Activated CD4-positive, alpha-beta T cell treated with anti-CD3 and anti-CD28 coated beads, Interleukin-2, amount 50 U/mL, for 24 hours (primary cell): ENCODE measurements at regions not wholly inside any gene's neighbourhood (a gene's known extent, or its start where the extent isn't known, plus 50 kb on each side); places are given as distances from the start of the nearest gene placed in this dataset.
"Not testable (repeated sequence)": the region's sequence is repeated elsewhere in the genome, so short reads cannot be mapped to it uniquely, and the experiment has no call there.

ENCODE experiments used
- DNase-seq, 2 donors: peaks; one replicate each; pipeline ENCODE4 v3.0.0-alpha.2; 2020; ENCODE audit warnings: low read depth in 1 of 2, low spot score in 1 of 2

DNA sequence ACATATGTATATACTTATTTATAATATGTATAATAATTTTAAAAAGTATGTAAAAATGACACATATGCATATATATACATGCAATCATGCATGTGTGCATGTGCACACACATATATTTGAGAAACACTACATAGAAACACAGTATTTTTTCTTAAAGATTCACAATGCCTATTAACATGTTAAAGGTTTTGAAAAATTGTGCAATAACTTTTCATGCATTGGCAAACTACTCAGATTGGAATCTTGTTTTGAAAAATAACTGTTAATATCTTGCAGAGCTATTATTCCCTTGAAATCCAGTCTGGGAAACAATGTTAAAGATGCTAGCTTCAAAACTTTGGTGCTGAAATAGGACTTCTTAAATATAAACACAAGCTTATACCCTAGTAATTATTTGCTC is 256.2 kb upstream of the P2RY1 start:
- no peak for DNase-seq

DNA sequence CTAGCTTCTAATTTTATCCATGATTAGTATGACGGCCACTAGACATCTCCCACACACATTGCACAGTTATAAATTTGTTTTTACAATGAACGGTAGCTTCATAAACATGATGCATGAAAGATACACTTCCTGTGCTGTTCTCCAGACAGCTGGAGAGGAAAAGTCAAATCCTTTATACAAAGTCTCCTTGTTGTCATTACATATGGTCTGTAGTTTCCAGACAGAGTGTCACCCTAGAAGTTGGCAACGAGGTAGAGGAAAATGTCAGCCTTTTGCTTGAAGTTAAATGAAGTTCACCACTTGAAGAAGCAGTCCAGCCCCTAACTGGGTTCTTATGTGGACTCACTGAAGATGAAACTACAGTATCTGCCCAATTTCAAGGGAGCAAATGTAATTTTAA is 253.0 kb upstream of the P2RY1 start:
- DNase-seq, result no peak

DNA sequence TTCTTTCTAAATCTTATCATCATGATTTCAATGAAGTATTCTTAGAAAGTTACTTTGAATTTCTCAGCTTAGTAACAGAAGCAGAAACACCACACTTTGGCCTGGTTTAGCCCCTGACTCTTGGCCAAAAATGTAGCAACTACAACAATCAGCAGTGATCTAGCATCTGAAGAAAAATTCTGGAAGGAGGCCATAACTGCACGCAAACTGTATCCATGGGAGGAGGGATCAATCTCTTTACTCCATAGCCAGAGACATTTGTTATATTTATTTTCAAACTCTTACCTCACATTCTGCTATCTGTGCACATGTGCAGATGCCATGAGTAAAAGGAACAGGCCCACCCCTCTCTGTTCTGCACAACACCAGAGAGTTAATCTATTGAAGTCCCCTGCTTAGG is 251.0 kb upstream of the P2RY1 start:
- DNase-seq, result no peak

DNA sequence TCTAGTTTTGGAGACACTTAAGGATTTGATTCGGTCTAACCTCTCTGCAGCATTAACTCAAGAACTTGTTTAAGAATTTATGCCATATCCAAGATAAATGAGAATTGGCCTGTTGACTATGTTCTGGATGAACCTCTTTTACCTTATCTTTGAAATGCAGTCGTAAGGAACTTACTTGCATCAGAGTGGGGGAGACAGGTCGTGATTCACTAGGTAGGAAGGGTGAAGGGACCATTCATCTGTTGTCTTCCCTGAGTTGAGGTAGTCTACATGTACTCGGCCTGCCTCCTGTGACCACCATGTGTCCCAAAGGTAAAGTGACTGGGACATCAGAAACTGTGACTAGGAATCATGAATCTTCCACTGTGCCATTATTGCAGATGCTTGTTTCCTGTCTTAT is 248.0 kb upstream of the P2RY1 start:
- no peak for DNase-seq

DNA sequence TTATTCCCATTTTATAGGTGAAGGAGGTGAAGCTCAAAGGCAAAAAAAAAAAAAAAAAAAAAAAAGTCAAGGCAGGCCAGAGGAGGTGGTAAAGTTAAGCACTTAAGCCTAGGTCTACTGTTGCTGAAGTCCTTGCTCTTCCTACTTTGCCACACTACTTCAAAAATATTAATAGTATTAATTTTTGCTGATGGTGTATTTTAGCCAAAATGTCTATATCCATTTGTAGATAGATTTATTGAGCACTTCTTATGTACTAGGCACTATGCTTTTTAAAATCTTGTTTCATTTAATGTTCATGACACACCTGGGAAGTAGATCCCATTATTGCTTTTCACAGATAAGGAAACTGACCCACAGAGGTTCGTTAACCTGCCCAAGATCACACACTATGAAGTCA is 247.1 kb upstream of the P2RY1 start:
- no peak for DNase-seq

DNA sequence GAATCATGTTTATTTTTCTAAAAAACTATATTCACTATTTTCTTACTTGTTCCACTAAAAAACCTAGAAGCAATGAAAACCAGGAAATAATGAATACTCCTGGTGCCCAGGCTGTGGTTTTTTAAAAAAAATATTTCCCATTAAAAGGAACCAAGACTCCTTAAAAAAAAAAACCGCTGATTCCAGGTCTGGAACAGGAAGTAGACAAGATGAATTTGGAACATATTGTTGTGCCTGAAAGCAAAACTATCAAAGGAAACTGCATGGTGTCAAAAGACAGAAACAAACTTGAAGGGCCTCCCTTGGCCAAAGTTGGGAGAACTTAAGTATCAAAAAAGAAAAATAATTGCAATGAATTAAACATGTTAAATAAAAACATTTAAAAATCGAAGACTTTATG is 245.3 kb upstream of the P2RY1 start:
- DNase-seq, result no peak

DNA sequence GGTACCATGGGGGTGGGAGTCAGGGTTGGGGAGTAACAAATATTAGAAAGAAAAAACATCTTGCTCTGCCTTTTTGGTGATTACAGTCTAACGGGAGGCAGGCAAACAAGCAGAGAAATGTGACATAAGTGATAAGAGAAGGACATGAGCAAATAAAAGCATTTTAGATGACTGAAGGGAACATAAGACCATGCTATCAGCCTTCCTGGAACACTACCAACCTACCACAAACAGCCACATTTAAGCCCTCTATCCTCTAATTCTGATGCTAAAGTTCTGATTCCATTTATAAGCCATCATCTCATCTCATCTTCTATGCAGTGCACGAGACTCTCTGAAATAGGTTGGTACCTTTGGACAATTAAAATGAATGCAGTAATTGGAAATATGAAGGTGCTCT is 243.4 kb upstream of the P2RY1 start:
- DNase-seq, result no peak

DNA sequence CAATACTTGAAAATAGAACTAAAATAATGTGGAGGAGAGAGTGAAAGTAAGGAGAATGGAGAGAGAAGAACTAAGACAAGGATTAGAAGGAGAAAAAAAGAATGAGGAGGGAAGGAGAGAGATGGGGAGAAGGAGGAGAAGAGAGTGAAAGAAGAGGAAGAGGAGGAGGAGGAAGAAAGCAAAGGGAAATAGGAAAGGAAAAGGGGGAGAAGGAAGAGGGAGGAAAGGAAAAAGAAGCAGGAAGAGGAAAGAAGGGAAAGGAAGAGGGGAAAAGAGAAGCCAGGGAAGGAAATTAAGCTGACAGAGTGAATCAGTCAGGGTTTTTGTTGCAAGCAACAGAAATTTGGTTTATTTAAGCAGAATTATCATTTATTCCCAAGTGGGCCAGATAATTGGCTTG is 241.7 kb upstream of the P2RY1 start:
- no peak for DNase-seq

DNA sequence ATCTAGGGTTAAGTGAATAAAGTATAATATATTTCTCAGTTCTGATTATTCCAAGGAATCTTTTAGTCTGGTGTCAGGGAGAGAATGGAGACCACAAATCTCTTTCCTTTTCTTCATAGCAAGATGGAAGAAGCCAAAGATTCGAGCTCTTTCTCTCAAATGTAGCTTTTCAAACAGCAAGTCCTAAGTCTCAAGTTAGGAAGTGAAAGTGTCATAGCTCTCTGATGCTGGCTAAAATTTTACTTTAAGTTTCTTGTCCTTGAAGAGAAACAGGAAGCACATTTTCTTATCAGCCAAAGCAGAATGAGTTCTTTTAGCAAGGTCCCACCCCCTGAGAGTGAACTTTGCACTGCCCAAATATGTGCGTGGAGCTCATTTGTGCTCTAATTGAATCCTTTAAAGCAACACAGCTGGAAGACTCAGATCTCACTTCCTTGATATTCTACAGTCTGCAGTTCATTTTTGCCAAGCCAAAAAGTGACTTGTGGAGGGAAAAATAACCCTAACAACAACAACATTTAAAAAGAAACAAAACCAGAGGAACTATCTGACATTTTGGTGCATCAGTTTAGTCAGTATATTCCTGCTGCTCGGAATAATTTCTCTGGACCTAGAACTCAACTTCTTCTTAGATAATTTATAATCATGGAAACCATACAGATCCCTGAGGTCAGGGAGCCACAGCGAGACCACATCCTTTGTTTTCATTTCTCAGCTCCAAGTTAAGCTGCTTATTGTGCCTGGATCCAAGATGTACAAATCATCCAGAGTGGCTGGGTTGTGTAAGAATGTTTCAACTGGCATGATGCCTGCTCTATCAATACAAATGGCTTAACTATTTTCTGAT is 238.7 kb upstream of the P2RY1 start:
- DNase-seq, result no peak

DNA sequence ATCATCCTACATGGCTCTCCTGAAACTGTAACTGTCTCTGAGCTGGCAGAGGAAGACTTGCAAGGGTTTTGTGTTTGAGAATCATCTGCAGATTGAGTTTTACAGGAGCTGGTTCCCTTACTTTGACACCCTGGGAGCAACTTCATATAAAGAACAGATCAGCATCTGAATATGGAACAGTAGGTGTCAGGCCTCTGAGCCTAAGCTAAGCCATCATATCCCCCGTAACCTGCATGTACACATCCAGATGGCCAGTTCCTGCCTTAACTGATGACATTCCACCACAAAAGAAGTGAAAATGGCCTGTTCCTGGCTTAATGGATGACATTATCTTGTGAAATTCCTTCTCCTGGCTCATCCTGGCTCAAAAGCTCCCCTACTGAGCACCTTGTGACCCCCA is 238.1 kb upstream of the P2RY1 start:
- DNase-seq, result not testable (repeated sequence)

DNA sequence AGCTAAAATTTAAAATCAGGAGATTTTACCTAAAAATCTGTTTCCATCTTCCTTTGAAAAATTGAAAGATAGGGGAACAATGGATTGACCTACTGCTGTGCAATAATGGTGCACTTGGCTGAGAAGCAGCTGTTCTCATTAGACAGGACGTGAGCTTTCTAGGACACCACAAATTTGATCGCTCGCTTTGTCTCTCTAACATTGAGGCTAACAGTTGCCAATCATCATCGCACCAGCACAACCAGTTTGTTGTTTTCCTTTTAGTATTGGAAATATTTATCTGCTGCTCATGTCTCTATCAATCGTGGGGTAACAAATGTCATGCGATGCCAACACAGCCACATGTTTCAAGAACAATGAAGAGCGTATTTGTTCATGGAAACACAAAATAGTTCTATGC is 228.8 kb upstream of the P2RY1 start:
- no peak for DNase-seq

DNA sequence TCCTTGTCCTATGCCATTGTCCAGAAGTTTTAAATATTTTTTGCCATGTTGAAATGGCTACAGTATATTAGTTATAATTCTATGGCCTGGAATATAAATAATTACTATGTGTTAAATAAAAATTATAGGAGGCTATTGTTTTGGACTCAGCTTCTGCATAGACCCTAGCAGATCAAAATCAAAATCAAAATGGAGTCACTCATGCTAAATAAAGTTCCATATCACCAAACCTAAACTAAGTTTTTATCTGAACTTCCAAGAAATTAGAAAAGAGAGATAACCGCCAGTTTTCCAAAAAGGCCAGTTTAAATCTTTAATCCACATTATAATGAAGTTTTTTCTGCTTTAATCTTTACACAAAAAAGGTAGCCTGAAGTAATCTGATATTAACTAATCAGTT is 227.8 kb upstream of the P2RY1 start:
- no peak for DNase-seq

DNA sequence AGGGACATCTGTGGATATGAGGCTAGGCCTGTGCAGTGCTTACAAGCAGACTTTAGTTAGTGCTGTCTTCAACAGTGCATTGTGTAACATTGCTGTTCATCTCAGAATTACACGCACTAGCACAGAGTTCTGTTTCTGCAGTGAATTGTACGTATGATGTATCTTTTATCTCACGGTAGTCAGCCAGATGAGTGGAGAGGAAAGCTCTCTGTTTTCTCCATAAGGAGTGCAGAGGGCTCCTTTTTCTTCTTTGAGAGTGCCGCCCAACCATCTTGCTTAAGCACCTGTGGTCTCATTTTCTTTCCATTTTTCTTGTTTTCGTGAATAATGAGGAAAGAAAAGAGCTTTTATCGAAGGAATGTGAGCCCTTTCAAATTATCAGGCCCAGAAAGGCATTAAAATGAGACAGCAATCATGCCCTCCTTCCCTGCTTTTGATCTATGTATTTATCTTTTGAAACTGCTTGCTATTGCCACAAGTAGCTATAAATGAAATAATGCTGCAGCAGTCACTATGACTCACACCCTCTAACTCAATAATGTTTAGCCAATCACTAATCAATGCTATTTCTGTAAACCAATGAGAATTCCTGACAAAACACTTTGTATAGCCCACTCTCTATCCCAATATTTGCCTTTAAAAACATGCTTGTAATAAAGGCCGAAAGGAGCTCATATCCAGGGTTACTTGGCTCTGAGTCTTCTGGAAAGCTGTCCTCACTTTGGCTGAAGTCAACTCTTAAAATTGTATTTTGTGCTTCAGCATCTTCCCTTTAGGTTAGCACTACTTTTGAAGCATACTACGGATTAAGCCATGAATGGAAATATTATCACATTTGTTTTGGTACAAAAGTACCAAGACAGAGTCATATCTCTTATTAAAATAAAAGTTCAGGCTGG is 226.0 kb upstream of the P2RY1 start:
- no peak for DNase-seq

DNA sequence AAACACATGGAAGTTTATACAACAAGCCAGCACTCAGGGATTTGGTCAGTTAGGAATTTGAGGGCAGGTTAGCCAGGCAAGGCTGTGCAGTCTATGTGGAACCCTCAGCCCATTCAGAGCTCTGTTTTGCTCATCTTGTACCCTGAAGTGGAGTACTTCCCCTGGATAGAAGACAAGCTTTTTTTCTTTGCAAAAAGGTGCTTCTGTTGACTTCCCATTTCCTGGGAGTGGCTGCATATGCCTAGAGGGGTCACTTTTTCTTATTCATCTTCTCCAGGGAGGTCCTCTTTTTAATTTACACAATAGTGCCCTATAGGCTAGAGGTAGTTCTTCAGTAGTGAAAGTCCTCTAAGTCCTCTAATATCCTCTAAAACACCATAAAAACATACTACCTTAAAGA is 225.0 kb upstream of the P2RY1 start:
- no peak for DNase-seq

DNA sequence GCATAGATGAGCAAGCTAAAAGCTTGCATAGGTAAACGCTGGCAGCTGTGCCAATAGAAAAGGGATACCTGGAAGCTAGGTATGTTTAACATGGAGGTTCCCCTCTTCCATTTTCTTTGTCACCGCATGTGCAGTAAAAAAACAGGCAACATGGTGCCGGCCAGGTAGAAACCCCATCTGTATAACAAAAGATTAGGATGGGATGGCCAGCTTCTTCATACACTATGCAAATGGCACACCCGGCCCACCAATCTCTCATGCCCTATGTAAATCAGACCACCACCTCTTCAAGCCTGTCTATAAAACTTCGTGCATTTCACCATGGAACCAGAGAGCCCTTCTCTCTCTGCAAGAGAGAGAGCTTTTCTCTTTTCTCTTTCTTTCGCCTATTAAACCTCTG is 224.3 kb upstream of the P2RY1 start:
- DNase-seq, result no peak

DNA sequence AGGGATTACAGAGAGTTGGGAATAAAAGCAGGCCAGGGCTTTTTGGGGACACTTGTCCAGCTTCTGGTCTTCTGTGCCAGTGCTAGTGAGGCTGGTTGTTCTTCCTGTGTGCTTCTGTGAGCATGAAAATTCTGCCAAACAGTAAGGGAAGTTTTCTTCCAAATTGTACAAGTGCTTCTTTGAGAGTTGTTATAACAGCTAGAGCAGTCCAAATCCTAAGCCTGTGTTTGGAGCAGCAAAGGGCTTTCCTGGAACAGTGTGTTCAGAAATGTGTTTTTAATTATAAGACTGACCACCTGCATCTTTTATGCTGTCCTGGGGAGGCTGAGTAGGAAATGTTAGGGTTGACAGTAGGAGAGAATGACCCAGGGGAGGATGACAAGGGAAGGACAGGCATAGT is 223.0 kb upstream of the P2RY1 start:
- no peak for DNase-seq

DNA sequence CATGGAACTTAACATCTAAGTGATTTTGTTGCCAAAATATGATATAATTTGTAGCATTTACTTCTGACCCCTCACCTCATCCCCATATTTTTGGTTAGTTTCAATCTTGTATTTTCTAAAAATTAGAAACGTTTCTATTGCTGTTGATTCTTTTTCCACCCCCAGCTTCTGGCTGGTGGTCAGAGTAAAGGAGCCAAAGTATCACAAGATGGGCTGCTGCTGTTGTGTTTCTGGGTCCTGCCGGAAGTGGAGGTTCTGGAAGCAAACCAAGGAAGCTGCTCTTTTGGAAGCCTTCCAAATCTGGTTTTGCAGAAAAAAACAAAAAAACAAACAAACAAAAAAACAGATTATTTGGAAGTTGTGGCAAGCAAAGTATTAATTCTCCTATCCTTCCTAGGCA is 221.1 kb upstream of the P2RY1 start:
- DNase-seq, result no peak

DNA sequence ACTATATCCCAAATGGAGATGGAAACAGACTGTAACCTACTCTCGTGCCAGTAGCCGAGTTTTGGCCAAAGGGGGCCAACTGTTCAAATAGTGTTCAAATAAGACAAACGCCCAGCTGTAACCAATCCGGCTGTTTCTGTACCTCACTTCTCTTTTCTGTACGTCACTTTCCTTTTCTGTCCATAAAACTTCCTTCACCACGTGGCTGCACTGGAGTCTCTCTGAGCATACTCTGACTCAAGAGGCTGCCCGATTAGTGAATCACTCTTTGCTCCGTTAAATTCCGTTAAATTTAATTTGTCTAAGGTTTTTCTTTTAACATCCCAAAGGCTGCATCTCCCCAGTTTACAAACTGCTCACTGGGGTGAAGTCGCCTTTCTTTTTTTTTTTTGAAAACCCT is 219.2 kb upstream of the P2RY1 start:
- DNase-seq, result no peak

DNA sequence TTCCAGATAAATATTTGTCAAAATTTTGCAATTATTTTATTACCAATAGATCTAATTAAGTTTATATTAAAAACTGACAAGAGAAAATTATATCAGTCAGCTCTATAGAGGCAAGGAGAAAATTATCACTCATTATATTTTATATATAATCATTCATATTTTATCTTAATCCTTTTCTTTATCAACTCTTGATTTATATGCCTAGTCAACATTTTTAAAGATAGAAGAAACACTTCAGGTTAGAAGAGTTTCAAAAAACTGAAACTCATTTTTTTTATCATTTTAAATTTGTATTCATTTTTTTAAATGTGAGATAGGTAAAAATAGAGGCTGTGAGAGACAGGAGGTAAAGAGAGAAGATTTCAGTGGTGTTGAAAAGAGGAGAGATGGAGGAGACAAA is 217.3 kb upstream of the P2RY1 start:
- no peak for DNase-seq

DNA sequence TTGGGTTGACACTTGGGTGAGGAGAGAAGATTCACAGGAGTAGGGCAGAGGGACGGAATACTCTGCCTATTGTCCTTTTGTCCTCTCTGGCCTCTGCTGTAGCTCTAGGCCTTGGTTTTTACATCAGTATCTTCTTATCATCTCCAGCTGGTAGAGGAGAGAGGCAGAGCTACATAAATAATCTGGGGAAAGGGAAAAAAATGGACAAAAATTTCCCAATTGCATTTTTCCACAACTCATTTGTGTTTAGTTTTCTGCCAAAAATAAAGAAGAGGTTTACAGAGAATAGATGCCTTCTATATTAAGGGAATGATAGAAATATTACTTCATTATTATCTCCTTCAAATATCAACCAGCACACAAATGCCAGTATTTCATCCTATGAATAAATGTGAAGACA is 216.4 kb upstream of the P2RY1 start:
- no peak for DNase-seq

DNA sequence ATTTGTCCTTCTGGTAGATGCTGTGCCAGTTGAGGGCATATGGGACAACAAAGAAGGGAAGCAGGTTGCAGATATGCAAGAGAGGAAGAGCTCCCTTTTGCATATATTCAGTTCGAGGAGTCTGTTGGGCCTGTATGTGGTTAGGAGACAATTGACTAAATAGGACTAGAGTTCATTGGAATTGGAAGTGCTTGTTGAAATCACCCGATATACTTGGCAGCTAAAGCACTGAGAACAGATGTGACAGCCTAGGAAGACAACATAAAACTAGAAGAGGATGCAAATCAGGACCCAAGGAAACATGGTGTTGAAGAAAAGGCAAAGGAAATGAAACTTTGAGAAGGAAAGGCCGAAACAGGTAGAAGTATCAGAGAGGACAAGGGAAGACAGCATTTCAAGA is 215.2 kb upstream of the P2RY1 start:
- no peak for DNase-seq

DNA sequence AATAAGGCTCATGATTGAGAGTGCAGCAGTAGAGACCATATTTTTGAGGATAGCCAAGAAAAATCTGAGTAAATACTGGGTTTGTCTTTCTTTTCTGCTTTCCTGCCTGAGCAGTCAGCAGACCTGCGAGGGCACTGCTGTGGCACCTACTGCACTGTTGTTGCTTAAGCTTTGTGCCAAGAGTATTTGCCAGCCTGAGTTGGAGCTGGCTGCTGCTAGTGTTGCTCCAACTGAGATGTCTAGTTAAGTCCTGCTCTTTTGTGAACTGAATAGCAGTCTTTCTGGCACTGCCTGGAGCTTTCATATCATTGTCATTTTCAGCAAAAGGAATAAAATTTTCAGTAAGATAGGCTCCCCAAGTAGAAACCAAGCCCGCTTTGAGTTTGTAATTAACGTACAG is 214.5 kb upstream of the P2RY1 start:
- DNase-seq, result no peak
